ENCODE measurements at regions not wholly inside any gene's neighbourhood (a gene's known extent, or its start where the extent isn't known, plus 50 kb on each side); places are given as distances from the start of the nearest gene placed in this dataset.

DNA sequence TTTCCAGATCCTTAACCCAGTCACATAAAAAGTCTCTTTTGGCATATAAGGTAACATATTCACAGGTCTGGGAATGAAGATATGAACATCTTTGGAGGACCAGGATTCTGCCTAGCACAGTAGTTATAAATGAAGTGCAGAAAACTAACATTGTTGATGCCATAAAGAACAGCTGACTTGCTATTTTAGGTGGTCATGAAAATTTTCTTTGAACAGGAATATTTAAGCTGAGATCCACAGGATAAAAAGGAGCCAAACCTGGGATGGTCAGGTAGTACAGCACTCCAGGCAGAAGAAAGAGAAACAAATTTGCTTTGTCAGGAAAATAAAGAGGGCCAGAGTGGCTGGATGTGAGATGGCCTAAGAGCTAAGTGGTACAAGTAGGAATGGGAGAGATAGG, 80.0 kb downstream of the CENPW start:
- no peak overlapping the region for H3K27ac Mint-ChIP-seq
- ChIA-PET CTCF (no interaction called here), POLR2A (no interaction called here)
- H3K36me3 Mint-ChIP-seq (ENCODE audit: low read depth) = no peaks in the 10 kb centered on the region
- no peaks in the 10 kb centered on the region for H3K27me3 Mint-ChIP-seq
- H3K9me3 Mint-ChIP-seq = peaks cover 3% of the 10 kb centered on the region
- no peak for DNase-seq
- no peak overlapping the region for H3K4me3 Mint-ChIP-seq
- H3K4me1 Mint-ChIP-seq = no peaks in the 10 kb centered on the region

GRCh38 chr6:126422912-126423311, 83.0 kb downstream of the CENPW start:
- POLR2A ChIA-PET = no interaction called here
- no peak overlapping the region for H3K4me3 Mint-ChIP-seq

DNA sequence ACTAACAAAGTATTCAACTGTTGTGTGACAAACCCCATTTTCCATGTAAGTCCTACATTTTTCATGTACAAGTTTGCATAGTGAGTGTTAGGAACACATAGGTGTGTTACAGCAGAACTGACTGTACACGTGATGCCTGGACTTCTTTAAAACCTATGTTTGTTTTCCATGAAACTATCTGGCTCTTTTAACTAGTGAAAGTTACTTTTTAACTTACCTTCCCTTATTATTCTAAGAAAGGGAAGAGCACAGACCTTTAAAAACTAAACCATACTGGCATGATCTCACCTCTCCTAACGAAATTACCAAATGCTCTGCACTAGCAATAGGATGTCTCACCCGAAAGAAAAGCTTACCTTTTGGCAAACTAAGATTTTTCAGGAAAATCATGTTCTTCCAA, 87.8 kb downstream of the CENPW start:
- ChIA-PET POLR2A (no interaction called here), CTCF (no interaction called here)
- Mint-ChIP-seq H3K27ac (no peak overlapping the region), H3K36me3 (ENCODE audit: low read depth) (no peaks in the 10 kb centered on the region), H3K4me3 (no peak overlapping the region), H3K27me3 (peaks cover 3% of the 10 kb centered on the region), H3K4me1 (no peaks in the 10 kb centered on the region), H3K9me3 (no peaks in the 10 kb centered on the region)
- no peak for DNase-seq

More at GRCh38 chr6:126422912-126423311, 83.0 kb downstream of the CENPW start:
- Mint-ChIP-seq H3K27me3 (peaks cover 1% of the 10 kb centered on the region), H3K4me1 (no peaks in the 10 kb centered on the region), H3K9me3 (no peaks in the 10 kb centered on the region), H3K27ac (no peak overlapping the region), H3K36me3 (ENCODE audit: low read depth) (no peaks in the 10 kb centered on the region)
- CTCF ChIA-PET = interaction anchor here (1.4 kb wide), 1 partner anchor 11 kb away, joined by 3 read pairs; no protein-coding TSS in a partner anchor
- no peak for DNase-seq

- Mint-ChIP-seq H3K4me3 (no peak overlapping the region), H3K4me1 (no peaks in the 10 kb centered on the region), H3K27me3 (peaks cover 3% of the 10 kb centered on the region), H3K36me3 (ENCODE audit: low read depth) (no peaks in the 10 kb centered on the region), H3K9me3 (no peaks in the 10 kb centered on the region), H3K27ac (no peak overlapping the region)
- POLR2A ChIA-PET = no interaction called here
- DNase-seq = no peak
- CTCF ChIA-PET = no interaction called here
Measured at GRCh38 chr6:126429866-126430265, 90.0 kb downstream of the CENPW start.

DNA sequence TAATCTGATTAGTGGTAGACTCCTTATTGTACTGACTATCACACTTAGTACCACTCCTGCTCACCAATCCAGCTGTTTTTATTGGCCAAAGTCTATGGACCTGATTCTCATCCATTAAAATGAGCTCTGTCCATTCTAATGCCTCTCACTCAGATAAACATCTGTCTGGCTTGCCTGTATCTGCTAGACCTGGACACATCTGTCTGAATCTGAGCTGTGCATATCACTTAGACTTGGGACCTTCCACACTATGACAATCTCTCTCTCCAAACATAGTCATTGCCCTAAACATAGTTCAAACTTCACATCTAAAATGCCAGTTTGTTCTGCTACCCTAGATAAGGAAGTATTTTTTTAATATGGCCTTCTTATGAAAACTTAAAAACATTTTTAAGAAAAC, 92.6 kb downstream of the CENPW start:
- H3K27me3 Mint-ChIP-seq = peaks cover 1% of the 10 kb centered on the region
- no peak overlapping the region for H3K4me3 Mint-ChIP-seq
- no peaks in the 10 kb centered on the region for H3K4me1 Mint-ChIP-seq
- no peaks in the 10 kb centered on the region for H3K36me3 Mint-ChIP-seq (ENCODE audit: low read depth)
- ChIA-PET POLR2A (no interaction called here), CTCF (no interaction called here)
- DNase-seq = no peak
- no peaks in the 10 kb centered on the region for H3K9me3 Mint-ChIP-seq
- H3K27ac Mint-ChIP-seq = no peak overlapping the region

- H3K27me3 Mint-ChIP-seq = no peaks in the 10 kb centered on the region
- no peak overlapping the region for H3K27ac Mint-ChIP-seq
- CTCF ChIA-PET = no interaction called here
- POLR2A ChIA-PET = no interaction called here
- no peak overlapping the region for H3K4me3 Mint-ChIP-seq
- H3K4me1 Mint-ChIP-seq = no peaks in the 10 kb centered on the region
- no peaks in the 10 kb centered on the region for H3K9me3 Mint-ChIP-seq
- no peak for DNase-seq
- no peaks in the 10 kb centered on the region for H3K36me3 Mint-ChIP-seq (ENCODE audit: low read depth)
Measured at GRCh38 chr6:126433927-126434326, 94.0 kb downstream of the CENPW start.

DNA sequence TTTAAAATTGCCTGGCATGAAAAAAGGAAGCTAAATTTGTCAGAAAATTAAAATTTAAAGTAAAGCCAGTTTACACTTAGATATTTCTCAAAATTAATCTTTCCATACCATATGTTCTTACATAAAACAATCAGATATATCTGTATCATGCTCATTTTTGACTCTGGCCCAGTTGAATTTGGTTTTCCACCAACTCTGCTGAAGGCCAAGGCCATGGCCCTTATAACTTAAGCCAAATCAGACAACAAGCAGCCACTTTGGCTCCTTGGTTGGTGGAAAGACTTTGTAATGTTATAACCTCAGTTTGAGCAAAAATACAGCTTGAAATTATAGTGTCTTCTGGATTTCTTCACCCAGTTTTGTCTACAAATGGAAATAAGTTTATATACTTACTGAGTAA, 97.3 kb downstream of the CENPW start:
- Mint-ChIP-seq H3K9me3 (no peaks in the 10 kb centered on the region), H3K27me3 (no peaks in the 10 kb centered on the region), H3K27ac (no peak overlapping the region), H3K4me1 (no peaks in the 10 kb centered on the region), H3K36me3 (ENCODE audit: low read depth) (no peaks in the 10 kb centered on the region), H3K4me3 (no peak overlapping the region)
- no peak for DNase-seq
- POLR2A ChIA-PET = no interaction called here
- CTCF ChIA-PET = no interaction called here

GRCh38 chr6:126439040-126439439, 99.1 kb downstream of the CENPW start:
- no peak for DNase-seq
- Mint-ChIP-seq H3K36me3 (ENCODE audit: low read depth) (no peaks in the 10 kb centered on the region), H3K27ac (no peak overlapping the region), H3K4me1 (no peaks in the 10 kb centered on the region), H3K4me3 (no peak overlapping the region), H3K27me3 (no peaks in the 10 kb centered on the region), H3K9me3 (no peaks in the 10 kb centered on the region)
- ChIA-PET POLR2A (no interaction called here), CTCF (no interaction called here)

DNA sequence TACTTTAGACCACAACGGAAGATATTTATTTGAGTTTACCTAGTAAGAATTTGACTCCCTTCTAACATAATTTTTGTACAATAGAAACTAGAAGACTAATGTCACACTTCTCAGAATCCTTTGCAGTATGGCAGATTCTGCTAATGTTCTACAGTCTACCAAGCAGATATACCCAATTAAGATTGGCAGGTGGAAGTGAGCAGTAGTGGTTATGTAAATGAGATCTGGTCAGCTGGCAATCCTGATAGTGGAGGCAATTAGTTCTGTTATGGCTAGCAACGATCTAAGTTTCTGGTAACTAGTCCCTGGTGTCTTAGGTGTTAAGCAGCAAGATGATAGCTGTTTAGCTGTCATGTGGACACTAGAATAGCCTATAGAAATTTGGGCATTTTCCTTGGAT, 101.0 kb downstream of the CENPW start:
- Mint-ChIP-seq H3K4me1 (no peaks in the 10 kb centered on the region), H3K9me3 (no peaks in the 10 kb centered on the region), H3K27ac (no peak overlapping the region), H3K4me3 (no peak overlapping the region), H3K36me3 (ENCODE audit: low read depth) (no peaks in the 10 kb centered on the region), H3K27me3 (peaks cover 2% of the 10 kb centered on the region)
- POLR2A ChIA-PET = no interaction called here
- CTCF ChIA-PET = no interaction called here
- no peak for DNase-seq

- Mint-ChIP-seq H3K27ac (no peak overlapping the region), H3K4me1 (no peaks in the 10 kb centered on the region), H3K36me3 (ENCODE audit: low read depth) (no peaks in the 10 kb centered on the region), H3K9me3 (no peaks in the 10 kb centered on the region), H3K27me3 (peaks cover 2% of the 10 kb centered on the region), H3K4me3 (no peak overlapping the region)
- no peak for DNase-seq
- ChIA-PET POLR2A (no interaction called here), CTCF (no interaction called here)
Measured at GRCh38 chr6:126444659-126445273, 104.9 kb downstream of the CENPW start.

GRCh38 chr6:126446248-126446647, 106.3 kb downstream of the CENPW start:
- ChIA-PET CTCF (no interaction called here), POLR2A (no interaction called here)
- H3K36me3 Mint-ChIP-seq (ENCODE audit: low read depth) = no peaks in the 10 kb centered on the region
- H3K4me3 Mint-ChIP-seq = no peak overlapping the region
- peaks cover 2% of the 10 kb centered on the region for H3K27me3 Mint-ChIP-seq
- H3K4me1 Mint-ChIP-seq = no peaks in the 10 kb centered on the region
- DNase-seq = no peak
- H3K9me3 Mint-ChIP-seq = no peaks in the 10 kb centered on the region
- H3K27ac Mint-ChIP-seq = no peak overlapping the region

DNA sequence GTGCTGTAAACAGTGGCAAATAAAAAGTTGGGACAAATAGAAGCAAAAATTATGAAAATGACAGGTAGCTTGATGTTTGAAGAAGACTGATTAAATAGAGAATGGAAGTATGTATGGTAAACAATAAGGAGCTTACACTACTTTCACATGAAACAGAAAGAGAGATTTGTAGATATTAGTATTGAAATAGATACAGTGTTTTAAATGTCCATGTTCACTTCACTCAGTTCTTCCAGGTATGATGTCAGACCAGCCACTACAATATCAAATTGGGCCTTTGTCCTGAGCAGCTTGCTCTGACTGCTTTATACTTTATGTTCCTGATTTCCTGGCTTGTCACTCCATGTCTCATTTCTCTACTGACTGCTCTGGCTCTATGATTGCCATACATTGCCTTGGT, 107.5 kb downstream of the CENPW start:
- Mint-ChIP-seq H3K4me1 (no peaks in the 10 kb centered on the region), H3K4me3 (no peak overlapping the region), H3K27ac (no peak overlapping the region), H3K36me3 (ENCODE audit: low read depth) (no peaks in the 10 kb centered on the region), H3K27me3 (peaks cover 2% of the 10 kb centered on the region), H3K9me3 (no peaks in the 10 kb centered on the region)
- ChIA-PET CTCF (interaction anchor here (1.4 kb wide), 1 partner anchor 460 kb away, joined by 3 read pairs; no protein-coding TSS in a partner anchor), POLR2A (no interaction called here)
- no peak for DNase-seq

DNA sequence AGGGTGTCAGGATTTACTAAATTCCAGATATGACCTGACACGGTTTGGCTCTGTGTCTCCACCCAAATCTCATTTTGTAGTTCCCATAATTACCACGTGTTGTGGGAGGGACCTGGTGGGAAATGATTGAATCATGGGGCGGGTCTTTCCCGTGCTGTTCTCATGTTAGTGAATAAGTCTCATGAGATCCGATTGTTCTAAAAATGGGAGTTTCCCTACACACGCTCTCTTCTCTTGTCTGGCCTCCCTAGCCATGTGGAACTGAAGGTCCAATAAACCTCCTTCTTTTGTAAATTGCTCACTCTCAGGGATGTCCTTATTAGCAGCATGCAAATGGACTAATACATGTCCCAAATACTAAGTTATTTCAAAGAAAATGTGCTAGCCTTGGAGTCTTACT, 121.1 kb downstream of the CENPW start:
- H3K9me3 Mint-ChIP-seq = no peaks in the 10 kb centered on the region
- CTCF ChIA-PET = no interaction called here
- no peak for DNase-seq

DNA sequence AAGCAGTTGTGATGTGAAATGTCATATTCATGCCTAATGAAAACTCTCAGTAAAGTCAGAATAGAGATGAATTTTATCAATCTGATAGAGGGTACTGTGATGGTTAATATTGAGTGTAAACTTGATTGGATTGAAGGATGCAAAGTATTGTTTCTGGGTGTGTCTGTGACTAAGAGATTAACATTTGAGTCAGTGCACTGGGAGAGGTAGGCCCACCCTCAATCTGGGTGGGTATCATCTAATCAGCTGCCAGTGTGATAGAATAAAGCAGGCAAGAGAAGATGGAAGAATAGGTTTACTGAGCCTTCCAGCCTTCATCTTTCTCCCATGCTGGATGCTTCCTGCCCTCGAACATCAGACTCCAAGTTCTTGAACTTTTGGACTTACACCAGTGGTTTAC, 124.3 kb downstream of the CENPW start:
- H3K9me3 Mint-ChIP-seq = no peaks in the 10 kb centered on the region
- POLR2A ChIA-PET = no interaction called here
- H3K36me3 Mint-ChIP-seq (ENCODE audit: low read depth) = no peaks in the 10 kb centered on the region
- H3K27me3 Mint-ChIP-seq = no peaks in the 10 kb centered on the region
- no peaks in the 10 kb centered on the region for H3K4me1 Mint-ChIP-seq
- H3K27ac Mint-ChIP-seq = no peak overlapping the region
- CTCF ChIA-PET = no interaction called here
- DNase-seq = no peak
- no peak overlapping the region for H3K4me3 Mint-ChIP-seq

More for the DNA sequence above, 121.1 kb downstream of the CENPW start:
- H3K27me3 Mint-ChIP-seq = no peaks in the 10 kb centered on the region
- no peak overlapping the region for H3K27ac Mint-ChIP-seq
- POLR2A ChIA-PET = no interaction called here
- H3K4me3 Mint-ChIP-seq = no peak overlapping the region
- no peaks in the 10 kb centered on the region for H3K4me1 Mint-ChIP-seq
- H3K36me3 Mint-ChIP-seq (ENCODE audit: low read depth) = no peaks in the 10 kb centered on the region
